ENCODE measurements at regions not wholly inside any gene's neighbourhood (a gene's known extent, or its start where the extent isn't known, plus 50 kb on each side); places are given as distances from the start of the nearest gene placed in this dataset.

DNA sequence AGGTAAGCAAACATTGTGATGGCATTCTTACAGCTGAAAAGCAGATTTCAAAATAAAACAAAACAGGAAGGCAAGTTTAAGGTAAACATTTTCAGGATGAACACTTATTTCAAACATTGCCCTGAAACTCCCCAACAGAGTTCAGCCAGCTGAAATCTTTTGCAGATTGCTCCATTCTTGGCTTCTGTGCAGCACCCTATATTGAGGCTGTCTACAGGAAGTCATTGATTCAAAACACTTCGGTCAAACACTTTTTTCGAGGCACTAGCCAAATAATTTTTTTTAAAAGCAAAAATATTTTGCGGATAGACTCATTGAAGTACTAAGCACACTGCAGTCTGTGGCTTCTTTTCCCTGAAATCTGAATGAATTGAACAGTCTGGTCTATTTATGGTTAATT is 318.1 kb upstream of the PDE3A start:
- H3K36me3 ChIP-seq (ENCODE audit: control insufficient read depth, insufficient read depth, low read length) = no peaks in the 10 kb centered on the region
- no peak overlapping the region for H3K9ac ChIP-seq
- no peak overlapping the region for H3K4me2 ChIP-seq (ENCODE audit: low read length)
- H3K79me2 ChIP-seq = no peaks in the 10 kb centered on the region
- no peak overlapping the region for H2AFZ ChIP-seq
- no peak overlapping the region for H3K27ac ChIP-seq
- TF ChIP-seq, protein P1, sequence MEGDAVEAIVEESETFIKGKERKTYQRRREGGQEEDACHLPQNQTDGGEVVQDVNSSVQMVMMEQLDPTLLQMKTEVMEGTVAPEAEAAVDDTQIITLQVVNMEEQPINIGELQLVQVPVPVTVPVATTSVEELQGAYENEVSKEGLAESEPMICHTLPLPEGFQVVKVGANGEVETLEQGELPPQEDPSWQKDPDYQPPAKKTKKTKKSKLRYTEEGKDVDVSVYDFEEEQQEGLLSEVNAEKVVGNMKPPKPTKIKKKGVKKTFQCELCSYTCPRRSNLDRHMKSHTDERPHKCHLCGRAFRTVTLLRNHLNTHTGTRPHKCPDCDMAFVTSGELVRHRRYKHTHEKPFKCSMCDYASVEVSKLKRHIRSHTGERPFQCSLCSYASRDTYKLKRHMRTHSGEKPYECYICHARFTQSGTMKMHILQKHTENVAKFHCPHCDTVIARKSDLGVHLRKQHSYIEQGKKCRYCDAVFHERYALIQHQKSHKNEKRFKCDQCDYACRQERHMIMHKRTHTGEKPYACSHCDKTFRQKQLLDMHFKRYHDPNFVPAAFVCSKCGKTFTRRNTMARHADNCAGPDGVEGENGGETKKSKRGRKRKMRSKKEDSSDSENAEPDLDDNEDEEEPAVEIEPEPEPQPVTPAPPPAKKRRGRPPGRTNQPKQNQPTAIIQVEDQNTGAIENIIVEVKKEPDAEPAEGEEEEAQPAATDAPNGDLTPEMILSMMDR (IDR thresholded peaks at IDR 0.05) = no peak
- no peaks in the 10 kb centered on the region for H3K4me1 ChIP-seq
- H3K27me3 ChIP-seq (ENCODE audit: control insufficient read depth, insufficient read depth, low read length) = no peaks in the 10 kb centered on the region
- H3K4me3 ChIP-seq (ENCODE audit: low read depth, low read length) = no peak overlapping the region
- no peaks in the 10 kb centered on the region for H3K9me3 ChIP-seq (ENCODE audit: control insufficient read depth, low read length)

DNA sequence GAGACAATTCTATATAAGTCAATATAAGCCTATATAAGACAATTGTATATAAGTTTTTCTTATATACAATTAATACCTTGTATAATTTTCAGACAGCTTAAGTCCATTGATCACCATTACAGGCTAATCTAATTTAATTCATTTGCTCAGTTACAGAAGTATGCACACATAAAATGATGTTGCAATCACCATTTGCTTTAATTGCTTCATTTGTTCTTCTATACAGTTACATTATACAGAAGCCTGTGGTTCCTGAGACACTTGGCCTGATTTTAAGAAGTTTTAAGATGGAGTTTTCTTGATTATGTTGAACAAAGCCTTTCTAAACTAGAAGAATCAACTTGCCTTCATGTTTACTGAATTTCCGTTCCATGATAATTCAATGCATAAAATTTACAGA is 314.6 kb upstream of the PDE3A start:
- H3K27ac ChIP-seq = no peak overlapping the region
- no peaks in the 10 kb centered on the region for H3K36me3 ChIP-seq (ENCODE audit: control insufficient read depth, insufficient read depth, low read length)
- H3K79me2 ChIP-seq = no peaks in the 10 kb centered on the region
- no peak overlapping the region for H3K4me3 ChIP-seq (ENCODE audit: low read depth, low read length)
- no peaks in the 10 kb centered on the region for H3K9me3 ChIP-seq (ENCODE audit: control insufficient read depth, low read length)
- H2AFZ ChIP-seq = no peak overlapping the region
- H3K4me2 ChIP-seq (ENCODE audit: low read length) = no peak overlapping the region
- no peak overlapping the region for H3K9ac ChIP-seq
- no peaks in the 10 kb centered on the region for H3K27me3 ChIP-seq (ENCODE audit: control insufficient read depth, insufficient read depth, low read length)
- no peaks in the 10 kb centered on the region for H3K4me1 ChIP-seq
- TF ChIP-seq, protein P1 (IDR thresholded peaks at IDR 0.05) = no peak

- H3K9ac ChIP-seq = no peak overlapping the region
- no peak overlapping the region for H3K4me2 ChIP-seq (ENCODE audit: low read length)
- no peaks in the 10 kb centered on the region for H3K27me3 ChIP-seq (ENCODE audit: control insufficient read depth, insufficient read depth, low read length)
- H3K9me3 ChIP-seq (ENCODE audit: control insufficient read depth, low read length) = no peaks in the 10 kb centered on the region
- H3K4me1 ChIP-seq = no peaks in the 10 kb centered on the region
- H2AFZ ChIP-seq = no peak overlapping the region
- TF ChIP-seq, protein P1 (IDR thresholded peaks at IDR 0.05) = no peak
- H3K27ac ChIP-seq = no peak overlapping the region
- H3K4me3 ChIP-seq (ENCODE audit: low read depth, low read length) = no peak overlapping the region
- H3K79me2 ChIP-seq = no peaks in the 10 kb centered on the region
- H3K36me3 ChIP-seq (ENCODE audit: control insufficient read depth, insufficient read depth, low read length) = no peaks in the 10 kb centered on the region
Measured at GRCh38 chr12:20055856-20056255, 312.5 kb upstream of the PDE3A start.

GRCh38 chr12:20057398-20057797 is 310.9 kb upstream of the PDE3A start:
- H3K36me3 ChIP-seq (ENCODE audit: control insufficient read depth, insufficient read depth, low read length) = no peaks in the 10 kb centered on the region
- TF ChIP-seq, protein P1 (IDR thresholded peaks at IDR 0.05) = no peak
- H3K79me2 ChIP-seq = no peaks in the 10 kb centered on the region
- H3K4me2 ChIP-seq (ENCODE audit: low read length) = no peak overlapping the region
- H3K9ac ChIP-seq = no peak overlapping the region
- no peak overlapping the region for H3K27ac ChIP-seq
- H3K27me3 ChIP-seq (ENCODE audit: control insufficient read depth, insufficient read depth, low read length) = no peaks in the 10 kb centered on the region
- H3K4me3 ChIP-seq (ENCODE audit: low read depth, low read length) = no peak overlapping the region
- H3K4me1 ChIP-seq = no peaks in the 10 kb centered on the region
- no peak overlapping the region for H2AFZ ChIP-seq
- H3K9me3 ChIP-seq (ENCODE audit: control insufficient read depth, low read length) = no peaks in the 10 kb centered on the region

- H3K27me3 ChIP-seq (ENCODE audit: control insufficient read depth, insufficient read depth, low read length) = no peaks in the 10 kb centered on the region
- H3K9ac ChIP-seq = no peak overlapping the region
- H3K4me3 ChIP-seq (ENCODE audit: low read depth, low read length) = no peak overlapping the region
- TF ChIP-seq, protein P1 (IDR thresholded peaks at IDR 0.05) = no peak
- no peak overlapping the region for H3K27ac ChIP-seq
- no peak overlapping the region for H2AFZ ChIP-seq
- no peaks in the 10 kb centered on the region for H3K36me3 ChIP-seq (ENCODE audit: control insufficient read depth, insufficient read depth, low read length)
- no peaks in the 10 kb centered on the region for H3K4me1 ChIP-seq
- no peaks in the 10 kb centered on the region for H3K79me2 ChIP-seq
- H3K9me3 ChIP-seq (ENCODE audit: control insufficient read depth, low read length) = no peaks in the 10 kb centered on the region
- no peak overlapping the region for H3K4me2 ChIP-seq (ENCODE audit: low read length)
Measured at GRCh38 chr12:20063116-20063515, 305.2 kb upstream of the PDE3A start.

Measured in parathyroid adenoma (tissue), 2 donors.